ENCODE measurements at regions not wholly inside any gene's neighbourhood (a gene's known extent, or its start where the extent isn't known, plus 50 kb on each side); places are given as distances from the start of the nearest gene placed in this dataset.

GRCh38 chr3:16828815-16829214, 55.9 kb upstream of the PLCL2 start:
- no peak overlapping the region for H3K27ac ChIP-seq (ENCODE audit: low read depth, low read length)
- no peaks in the 10 kb centered on the region for H3K36me3 ChIP-seq (ENCODE audit: control insufficient read depth in 3 of 3, insufficient read depth in 3 of 3, low read length in 3 of 3)
- no peak overlapping the region for H3K4me3 ChIP-seq (ENCODE audit: low read length in 3 of 3)
- H3K9me3 ChIP-seq (ENCODE audit: control insufficient read depth in 3 of 3, low read length in 3 of 3), result no peaks in the 10 kb centered on the region
- no peaks in the 10 kb centered on the region for H3K27me3 ChIP-seq (ENCODE audit: control insufficient read depth in 3 of 3, insufficient read depth in 3 of 3, low read length in 3 of 3)
- H3K4me1 ChIP-seq (ENCODE audit: control insufficient read depth in 3 of 3, insufficient read depth in 3 of 3, low read length in 3 of 3), result no peaks in the 10 kb centered on the region
- no peak overlapping the region for H3K9ac ChIP-seq (ENCODE audit: low read depth in 1 of 3, low read length in 3 of 3)

GRCh38 chr3:16831846-16832245, 52.9 kb upstream of the PLCL2 start:
- Histone ChIP-seq H3K27me3 (ENCODE audit: control insufficient read depth in 3 of 3, insufficient read depth in 3 of 3, low read length in 3 of 3) (no peaks in the 10 kb centered on the region), H3K36me3 (ENCODE audit: control insufficient read depth in 3 of 3, insufficient read depth in 3 of 3, low read length in 3 of 3) (no peaks in the 10 kb centered on the region), H3K4me1 (ENCODE audit: control insufficient read depth in 3 of 3, insufficient read depth in 3 of 3, low read length in 3 of 3) (peaks cover 0 to 1% (median under 1%) of the 10 kb centered on the region in 3 donors), H3K27ac (ENCODE audit: low read depth, low read length) (no peak overlapping the region), H3K4me3 (ENCODE audit: low read length in 3 of 3) (no peak overlapping the region), H3K9me3 (ENCODE audit: control insufficient read depth in 3 of 3, low read length in 3 of 3) (no peaks in the 10 kb centered on the region), H3K9ac (ENCODE audit: low read depth in 1 of 3, low read length in 3 of 3) (no peak overlapping the region)

- Histone ChIP-seq H3K9me3 (ENCODE audit: control insufficient read depth in 3 of 3, low read length in 3 of 3) (no peaks in the 10 kb centered on the region), H3K27ac (ENCODE audit: low read depth, low read length) (no peak overlapping the region), H3K4me1 (ENCODE audit: control insufficient read depth in 3 of 3, insufficient read depth in 3 of 3, low read length in 3 of 3) (peaks cover 4 to 7% (median 7%) of the 10 kb centered on the region in 3 donors), H3K27me3 (ENCODE audit: control insufficient read depth in 3 of 3, insufficient read depth in 3 of 3, low read length in 3 of 3) (no peaks in the 10 kb centered on the region), H3K36me3 (ENCODE audit: control insufficient read depth in 3 of 3, insufficient read depth in 3 of 3, low read length in 3 of 3) (no peaks in the 10 kb centered on the region), H3K9ac (ENCODE audit: low read depth in 1 of 3, low read length in 3 of 3) (no peak overlapping the region), H3K4me3 (ENCODE audit: low read length in 3 of 3) (no peak overlapping the region)
These were observed 50.5 kb upstream of the PLCL2 start for GRCh38 chr3:16834214-16834613.

- Histone ChIP-seq H3K27ac (ENCODE audit: low read depth, low read length) (no peak overlapping the region), H3K4me3 (ENCODE audit: low read length in 3 of 3) (no peak overlapping the region), H3K4me1 (ENCODE audit: control insufficient read depth in 3 of 3, insufficient read depth in 3 of 3, low read length in 3 of 3) (peaks cover 4 to 7% (median 7%) of the 10 kb centered on the region in 3 donors), H3K9ac (ENCODE audit: low read depth in 1 of 3, low read length in 3 of 3) (no peak overlapping the region), H3K36me3 (ENCODE audit: control insufficient read depth in 3 of 3, insufficient read depth in 3 of 3, low read length in 3 of 3) (no peaks in the 10 kb centered on the region), H3K9me3 (ENCODE audit: control insufficient read depth in 3 of 3, low read length in 3 of 3) (no peaks in the 10 kb centered on the region), H3K27me3 (ENCODE audit: control insufficient read depth in 3 of 3, insufficient read depth in 3 of 3, low read length in 3 of 3) (no peaks in the 10 kb centered on the region)
These were observed 50.0 kb upstream of the PLCL2 start for GRCh38 chr3:16834753-16835152.
